Osteoblast (primary cell): ENCODE measurements at regions not wholly inside any gene's neighbourhood (a gene's known extent, or its start where the extent isn't known, plus 50 kb on each side); places are given as distances from the start of the nearest gene placed in this dataset.

Experiments used
- DNase-seq: peaks from one replicate; pipeline ENCODE4 v3.0.0; 2011; ENCODE audit warnings: low spot score, mixed read lengths; ENCODE audit not compliant: insufficient read length; ENCODE audit errors: missing footprints
- H2AFZ ChIP-seq: 2 replicates; pipeline ENCODE4 v1.6.0; 2011; ENCODE audit warnings: mild to moderate bottlenecking, low read length
- H3K27ac ChIP-seq: 2 replicates; pipeline ENCODE4 v1.5.1; 2011; ENCODE audit warnings: mild to moderate bottlenecking, low read depth, low read length, moderate library complexity
- H3K27me3 ChIP-seq: 2 replicates; pipeline ENCODE4 v1.6.0; 2012; ENCODE audit warnings: mild to moderate bottlenecking, control low read depth, inconsistent platforms, low read length, moderate library complexity; ENCODE audit not compliant: insufficient read depth
- H3K36me3 ChIP-seq: 2 replicates; pipeline ENCODE4 v1.5.1; 2011; ENCODE audit warnings: mild to moderate bottlenecking, low read length, control low read depth, moderate library complexity; ENCODE audit not compliant: insufficient read depth
- H3K4me1 ChIP-seq: 2 replicates; pipeline ENCODE4 v1.5.1; 2011; ENCODE audit warnings: mild to moderate bottlenecking, low read length, control low read depth, moderate library complexity; ENCODE audit not compliant: insufficient read depth
- H3K4me2 ChIP-seq: 2 replicates; pipeline ENCODE4 v1.6.0; 2011; ENCODE audit warnings: mild to moderate bottlenecking, low read length; ENCODE audit not compliant: insufficient read depth
- H3K4me3 ChIP-seq: fragments of 200-600 bp; sonication (generic); 3 replicates; pipeline ENCODE4 v1.5.1; 2012; ENCODE audit warnings: mild to moderate bottlenecking, low read length, inconsistent platforms; ENCODE audit not compliant: insufficient read depth
- H3K79me2 ChIP-seq: 2 replicates; pipeline ENCODE4 v1.6.0; 2012; ENCODE audit warnings: mild to moderate bottlenecking, low read length, control low read depth, inconsistent platforms; ENCODE audit not compliant: insufficient read depth
- H3K9me3 ChIP-seq: 2 replicates; pipeline ENCODE4 v1.5.1; 2011; ENCODE audit warnings: low read depth, low read length, control low read depth
- H4K20me1 ChIP-seq: 2 replicates; pipeline ENCODE4 v1.6.0; 2012; ENCODE audit warnings: mild to moderate bottlenecking, low read length, control low read depth; ENCODE audit not compliant: insufficient read depth
- TF ChIP-seq, protein P1 (sequence below): IDR thresholded peaks from 2 replicates; pipeline ENCODE4 v1.5.1; 2011; ENCODE audit warnings: mild to moderate bottlenecking, low read depth, low read length, moderate library complexity; ENCODE audit errors: extremely low read depth

DNA sequence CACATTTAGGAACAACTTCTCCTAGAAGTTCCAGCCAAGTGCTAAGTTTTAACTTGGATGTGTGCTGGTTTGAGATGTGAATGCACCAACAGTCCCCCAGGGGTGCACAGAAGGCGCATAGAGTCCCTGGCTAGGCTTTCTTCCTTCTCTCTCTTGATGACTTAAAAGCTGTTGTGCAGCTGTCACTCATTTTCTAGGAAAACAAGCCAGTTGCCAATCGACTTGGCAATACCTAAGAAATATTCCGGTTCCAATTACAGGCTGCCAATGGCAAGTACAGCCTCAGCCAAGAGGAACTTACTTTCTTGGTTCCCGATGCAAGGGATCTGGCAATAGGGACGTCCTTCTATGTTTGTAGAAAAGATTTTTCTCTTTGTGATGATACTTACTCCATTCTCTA, 266.6 kb upstream of the EEF2KMT start:
- no peaks in the 10 kb centered on the region for H3K4me1 ChIP-seq
- H3K36me3 ChIP-seq: no peaks in the 10 kb centered on the region
- no peaks in the 10 kb centered on the region for H3K79me2 ChIP-seq
- no peak overlapping the region for H3K4me3 ChIP-seq
- TF ChIP-seq, protein P1, sequence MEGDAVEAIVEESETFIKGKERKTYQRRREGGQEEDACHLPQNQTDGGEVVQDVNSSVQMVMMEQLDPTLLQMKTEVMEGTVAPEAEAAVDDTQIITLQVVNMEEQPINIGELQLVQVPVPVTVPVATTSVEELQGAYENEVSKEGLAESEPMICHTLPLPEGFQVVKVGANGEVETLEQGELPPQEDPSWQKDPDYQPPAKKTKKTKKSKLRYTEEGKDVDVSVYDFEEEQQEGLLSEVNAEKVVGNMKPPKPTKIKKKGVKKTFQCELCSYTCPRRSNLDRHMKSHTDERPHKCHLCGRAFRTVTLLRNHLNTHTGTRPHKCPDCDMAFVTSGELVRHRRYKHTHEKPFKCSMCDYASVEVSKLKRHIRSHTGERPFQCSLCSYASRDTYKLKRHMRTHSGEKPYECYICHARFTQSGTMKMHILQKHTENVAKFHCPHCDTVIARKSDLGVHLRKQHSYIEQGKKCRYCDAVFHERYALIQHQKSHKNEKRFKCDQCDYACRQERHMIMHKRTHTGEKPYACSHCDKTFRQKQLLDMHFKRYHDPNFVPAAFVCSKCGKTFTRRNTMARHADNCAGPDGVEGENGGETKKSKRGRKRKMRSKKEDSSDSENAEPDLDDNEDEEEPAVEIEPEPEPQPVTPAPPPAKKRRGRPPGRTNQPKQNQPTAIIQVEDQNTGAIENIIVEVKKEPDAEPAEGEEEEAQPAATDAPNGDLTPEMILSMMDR: no peak
- DNase-seq: no peak
- H4K20me1 ChIP-seq: no peaks in the 10 kb centered on the region
- H3K9me3 ChIP-seq: peaks cover 5% of the 10 kb centered on the region
- no peak overlapping the region for H2AFZ ChIP-seq
- H3K27ac ChIP-seq: no peak overlapping the region
- H3K27me3 ChIP-seq: no peaks in the 10 kb centered on the region
- no peak overlapping the region for H3K4me2 ChIP-seq

DNA sequence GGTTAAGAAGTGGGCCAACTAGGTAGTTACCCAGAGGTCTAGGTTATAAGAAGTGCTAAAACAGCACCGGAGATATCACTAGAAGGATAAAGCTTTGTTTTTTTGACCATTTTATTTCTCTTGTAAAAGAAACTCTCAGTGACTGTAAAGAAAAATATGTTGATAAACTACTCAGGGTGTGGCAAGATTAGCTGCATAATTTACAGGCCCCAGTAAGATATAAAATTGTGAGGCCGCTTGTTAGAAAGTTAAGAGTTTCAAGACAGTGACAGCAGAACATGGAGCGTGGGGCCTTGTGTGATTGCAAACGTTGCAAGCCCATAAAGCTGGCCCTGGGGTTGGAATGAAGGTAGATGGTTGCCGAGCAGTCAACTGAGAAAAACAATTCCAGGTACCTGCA, 263.7 kb upstream of the EEF2KMT start:
- Histone ChIP-seq H2AFZ (no peak overlapping the region), H3K4me2 (no peak overlapping the region), H3K36me3 (no peaks in the 10 kb centered on the region), H3K4me3 (no peak overlapping the region), H3K27ac (no peak overlapping the region), H4K20me1 (no peaks in the 10 kb centered on the region), H3K9me3 (peaks cover 3% of the 10 kb centered on the region), H3K27me3 (no peaks in the 10 kb centered on the region), H3K79me2 (no peaks in the 10 kb centered on the region), H3K4me1 (no peaks in the 10 kb centered on the region)
- DNase-seq: no peak
- TF ChIP-seq, protein P1: no peak

DNA sequence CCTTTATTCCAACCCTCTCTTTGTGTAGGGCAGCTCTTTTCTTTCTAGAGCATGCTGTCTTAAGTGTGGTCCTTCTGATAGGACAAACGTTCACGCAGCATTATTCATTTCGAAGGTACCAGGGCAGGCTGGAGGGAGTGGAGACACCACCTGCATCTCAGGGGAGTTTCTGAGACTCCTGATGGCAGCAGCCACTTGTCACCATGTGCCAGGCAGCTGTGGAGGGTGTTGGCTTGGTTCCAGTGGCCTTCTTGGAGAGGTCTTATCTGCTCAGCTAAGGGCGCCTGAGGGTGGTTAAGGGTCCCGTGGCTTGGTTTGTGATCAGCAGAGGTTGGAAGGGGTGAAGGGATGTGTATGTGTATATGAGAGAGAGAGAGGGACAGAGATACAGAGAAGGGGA, 257.1 kb upstream of the EEF2KMT start:
- H3K36me3 ChIP-seq: no peaks in the 10 kb centered on the region
- H3K4me2 ChIP-seq: no peak overlapping the region
- no peak overlapping the region for H3K4me3 ChIP-seq
- H2AFZ ChIP-seq: no peak overlapping the region
- H3K27ac ChIP-seq: no peak overlapping the region
- H3K9me3 ChIP-seq: no peaks in the 10 kb centered on the region
- no peaks in the 10 kb centered on the region for H4K20me1 ChIP-seq
- H3K79me2 ChIP-seq: no peaks in the 10 kb centered on the region
- TF ChIP-seq, protein P1: no peak
- H3K4me1 ChIP-seq: no peaks in the 10 kb centered on the region
- DNase-seq: no peak
- H3K27me3 ChIP-seq: no peaks in the 10 kb centered on the region

- Histone ChIP-seq H2AFZ (no peak overlapping the region), H3K4me2 (no peak overlapping the region), H3K4me3 (no peak overlapping the region), H3K9me3 (no peaks in the 10 kb centered on the region), H3K27me3 (no peaks in the 10 kb centered on the region), H4K20me1 (no peaks in the 10 kb centered on the region), H3K4me1 (no peaks in the 10 kb centered on the region), H3K79me2 (no peaks in the 10 kb centered on the region), H3K27ac (no peak overlapping the region), H3K36me3 (no peaks in the 10 kb centered on the region)
- TF ChIP-seq, protein P1: no peak
- DNase-seq: peak; percentile 48
Measured at GRCh38 chr16:5349670-5350517, 252.3 kb upstream of the EEF2KMT start.
